ENCODE measurements at regions not wholly inside any gene's neighbourhood (a gene's known extent, or its start where the extent isn't known, plus 50 kb on each side); places are given as distances from the start of the nearest gene placed in this dataset.
"Not testable (repeated sequence)": the region's sequence is repeated elsewhere in the genome, so short reads cannot be mapped to it uniquely, and the experiment has no call there.

DNA sequence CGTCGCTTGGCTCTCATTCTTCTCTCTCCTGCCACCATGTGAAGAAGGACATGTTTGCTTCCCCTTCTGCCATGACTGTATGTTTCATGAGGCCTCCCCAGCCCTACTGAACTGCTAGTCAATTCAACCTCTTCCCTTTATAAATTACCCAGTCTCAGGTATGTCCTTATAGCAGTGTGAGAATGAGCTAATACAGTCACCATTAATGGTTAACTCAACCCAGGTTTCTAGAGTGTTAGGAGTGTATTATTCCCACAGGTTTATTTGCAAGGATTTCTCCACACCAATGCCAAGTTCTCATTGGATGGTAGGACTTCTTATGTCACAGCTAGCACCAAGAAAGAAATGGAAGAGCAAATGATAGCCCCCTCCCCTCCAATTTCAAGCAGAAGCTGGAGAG is 71.9 kb downstream of the DYNAP start:
- no peak for ATAC-seq (ENCODE audit: low read depth)
- H3K4me3 Mint-ChIP-seq, result no peak overlapping the region
- no peaks in the 10 kb centered on the region for H3K36me3 Mint-ChIP-seq (ENCODE audit: low read depth)
- POLR2A ChIA-PET, result no interaction called here
- DNase-seq, result no peak
- H3K4me1 Mint-ChIP-seq, result no peaks in the 10 kb centered on the region
- CTCF ChIA-PET, result no interaction called here
- H3K27ac Mint-ChIP-seq, result no peak overlapping the region
- peaks cover 6% of the 10 kb centered on the region for H3K9me3 Mint-ChIP-seq
- H3K27me3 Mint-ChIP-seq, result peaks cover 2% of the 10 kb centered on the region
- TF ChIP-seq, protein P1, sequence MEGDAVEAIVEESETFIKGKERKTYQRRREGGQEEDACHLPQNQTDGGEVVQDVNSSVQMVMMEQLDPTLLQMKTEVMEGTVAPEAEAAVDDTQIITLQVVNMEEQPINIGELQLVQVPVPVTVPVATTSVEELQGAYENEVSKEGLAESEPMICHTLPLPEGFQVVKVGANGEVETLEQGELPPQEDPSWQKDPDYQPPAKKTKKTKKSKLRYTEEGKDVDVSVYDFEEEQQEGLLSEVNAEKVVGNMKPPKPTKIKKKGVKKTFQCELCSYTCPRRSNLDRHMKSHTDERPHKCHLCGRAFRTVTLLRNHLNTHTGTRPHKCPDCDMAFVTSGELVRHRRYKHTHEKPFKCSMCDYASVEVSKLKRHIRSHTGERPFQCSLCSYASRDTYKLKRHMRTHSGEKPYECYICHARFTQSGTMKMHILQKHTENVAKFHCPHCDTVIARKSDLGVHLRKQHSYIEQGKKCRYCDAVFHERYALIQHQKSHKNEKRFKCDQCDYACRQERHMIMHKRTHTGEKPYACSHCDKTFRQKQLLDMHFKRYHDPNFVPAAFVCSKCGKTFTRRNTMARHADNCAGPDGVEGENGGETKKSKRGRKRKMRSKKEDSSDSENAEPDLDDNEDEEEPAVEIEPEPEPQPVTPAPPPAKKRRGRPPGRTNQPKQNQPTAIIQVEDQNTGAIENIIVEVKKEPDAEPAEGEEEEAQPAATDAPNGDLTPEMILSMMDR (IDR thresholded peaks at IDR 0.05), result no peak
- intact Hi-C loops (cut with micrococcal nuclease), result no loop called here

DNA sequence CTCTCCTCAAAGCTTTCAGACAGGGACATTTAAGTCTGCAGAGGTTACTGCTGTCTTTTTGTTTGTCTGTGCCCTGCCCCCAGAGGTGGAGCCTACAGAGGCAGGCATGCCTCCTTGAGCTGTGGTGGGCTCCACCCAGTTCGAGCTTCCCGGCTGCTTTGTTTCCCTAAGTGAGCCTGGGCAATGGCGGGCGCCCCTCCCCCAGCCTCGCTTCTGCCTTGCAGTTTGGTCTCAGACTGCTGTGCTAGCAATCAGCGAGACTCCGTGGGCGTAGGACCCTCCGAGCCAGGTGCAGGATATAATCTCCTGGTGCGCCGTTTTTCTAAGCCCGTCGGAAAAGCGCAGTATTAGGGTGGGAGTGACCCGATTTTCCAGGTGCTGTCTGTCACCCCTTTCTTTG is 78.7 kb downstream of the DYNAP start:
- H3K27me3 Mint-ChIP-seq; H3K9me3 Mint-ChIP-seq; H3K36me3 Mint-ChIP-seq (ENCODE audit: low read depth); H3K4me3 Mint-ChIP-seq; H3K27ac Mint-ChIP-seq; ATAC-seq (ENCODE audit: low read depth); H3K4me1 Mint-ChIP-seq; DNase-seq: not testable (repeated sequence)
- intact Hi-C loops (cut with micrococcal nuclease), result loop anchor here (2.0 kb wide), 2 partner anchors 111 to 761 kb away; no protein-coding TSS in a partner anchor
- ChIA-PET POLR2A (interaction anchor here (1.1 kb wide), 1 partner anchor 399 kb away, joined by 4 read pairs; no protein-coding TSS in a partner anchor), CTCF (interaction anchor here (1.4 to 1.8 kb wide), 2 partner anchors 14 to 1102 kb away, joined by 4 to 7 read pairs; no protein-coding TSS in a partner anchor)

DNA sequence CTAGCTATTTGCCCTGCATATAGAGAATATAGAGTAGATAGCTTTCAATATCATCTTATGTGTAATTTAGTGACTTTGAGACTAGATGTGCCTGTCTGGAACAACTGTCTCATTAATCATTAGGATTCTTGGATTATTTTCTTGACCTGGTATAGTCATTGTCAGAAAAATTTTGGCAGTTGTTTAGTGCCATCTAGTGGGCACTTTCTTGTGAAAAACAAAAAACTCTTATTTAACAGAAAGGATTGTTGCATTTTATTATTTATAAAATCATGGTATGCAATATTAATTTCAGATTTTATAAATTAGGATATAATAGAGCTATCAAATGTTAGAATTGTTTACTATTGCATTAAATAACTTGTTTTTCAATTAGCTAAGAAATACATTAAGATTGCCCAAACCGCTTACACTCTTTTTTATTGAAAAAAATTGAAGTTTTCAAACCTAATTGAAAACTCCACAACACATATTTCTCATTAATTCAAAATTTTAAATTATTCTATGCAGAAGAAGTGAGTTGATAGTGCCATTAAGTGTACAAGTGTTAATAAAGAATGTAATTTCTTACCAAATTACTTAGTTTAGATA is 80.3 kb downstream of the DYNAP start:
- Mint-ChIP-seq H3K4me3 (no peak overlapping the region), H3K27me3 (peaks cover 3% of the 10 kb centered on the region), H3K9me3 (no peaks in the 10 kb centered on the region), H3K36me3 (ENCODE audit: low read depth) (no peaks in the 10 kb centered on the region), H3K4me1 (no peaks in the 10 kb centered on the region), H3K27ac (no peak overlapping the region)
- ChIA-PET POLR2A (no interaction called here), CTCF (interaction anchor here (1.0 to 1.8 kb wide), 8 partner anchors 8 to 1104 kb away, joined by 3 to 7 read pairs (median 4); no protein-coding TSS in a partner anchor)
- TF ChIP-seq, protein P1 (IDR thresholded peaks at IDR 0.05), result no peak
- DNase-seq, result no peak
- no peak for ATAC-seq (ENCODE audit: low read depth)
- intact Hi-C loops (cut with micrococcal nuclease), result loop anchor here (1.0 to 2.0 kb wide), 6 partner anchors 113 to 1103 kb away; partner anchors contain the start of genes C18orf54 and STARD6

DNA sequence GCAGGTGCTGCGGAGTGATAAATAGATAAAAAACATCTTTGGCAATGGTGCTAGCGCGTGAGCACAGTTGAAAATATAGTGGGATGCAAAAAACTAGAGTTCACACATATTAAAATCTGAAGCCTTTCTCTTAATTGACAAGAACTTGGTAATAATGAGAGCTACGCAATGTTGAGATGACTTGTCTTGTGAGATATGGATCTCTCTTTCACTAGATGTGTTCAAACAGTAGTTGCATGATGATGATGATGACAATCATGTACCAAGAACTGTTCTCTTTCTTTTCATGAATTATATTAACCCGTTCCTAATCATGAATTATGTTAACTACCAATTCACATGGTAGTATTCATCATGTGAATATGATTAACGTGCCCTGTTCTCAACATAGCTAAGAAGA is 81.1 kb downstream of the DYNAP start:
- intact Hi-C loops (cut with micrococcal nuclease), result no loop called here
- Mint-ChIP-seq H3K9me3 (no peaks in the 10 kb centered on the region), H3K4me3 (no peak overlapping the region), H3K27ac (no peak overlapping the region), H3K4me1 (no peaks in the 10 kb centered on the region), H3K27me3 (peaks cover 3% of the 10 kb centered on the region), H3K36me3 (ENCODE audit: low read depth) (no peaks in the 10 kb centered on the region)
- ChIA-PET POLR2A (no interaction called here), CTCF (interaction anchor here (1.0 to 1.8 kb wide), 6 partner anchors 12 to 1103 kb away, joined by 3 to 5 read pairs (median 4); no protein-coding TSS in a partner anchor)
- DNase-seq (no peak), ATAC-seq (ENCODE audit: low read depth) (no peak)
- TF ChIP-seq, protein P1 (IDR thresholded peaks at IDR 0.05), result no peak

DNA sequence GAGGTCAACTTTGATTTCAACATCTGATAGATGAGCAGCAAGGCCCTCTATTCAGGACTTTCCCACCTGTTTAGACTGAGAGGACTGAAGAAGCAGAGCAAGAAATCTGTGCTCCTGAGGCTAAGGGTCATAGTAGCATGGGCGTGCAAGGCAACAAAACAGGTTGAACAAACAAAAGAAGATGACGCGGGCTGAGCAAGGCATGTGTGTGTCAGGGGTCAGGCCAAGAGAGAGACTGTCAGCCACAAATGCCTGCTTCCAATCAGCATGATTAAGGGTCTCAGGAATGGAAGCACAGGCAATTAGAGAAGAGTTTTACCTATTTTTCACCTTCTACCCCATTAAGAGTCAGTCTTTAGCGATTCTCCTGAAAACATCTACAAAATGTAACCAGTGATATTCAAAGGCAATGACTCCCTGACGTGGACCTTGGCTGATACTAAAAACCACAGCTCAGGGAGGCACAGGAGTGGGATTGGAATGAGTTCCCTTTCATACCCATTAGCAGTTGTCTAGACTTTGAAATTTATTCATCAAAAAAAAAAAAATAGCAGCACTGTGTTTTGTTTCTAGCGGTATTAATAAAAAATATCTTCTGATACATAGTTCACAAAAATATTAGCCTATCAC is 81.9 kb downstream of the DYNAP start:
- no peak for ATAC-seq (ENCODE audit: low read depth)
- H3K4me1 Mint-ChIP-seq, result no peaks in the 10 kb centered on the region
- H3K27ac Mint-ChIP-seq, result no peak overlapping the region
- no peak for DNase-seq
- ChIA-PET POLR2A (no interaction called here), CTCF (interaction anchor here (1.1 kb wide), 1 partner anchor 113 kb away, joined by 4 read pairs; no protein-coding TSS in a partner anchor)
- H3K9me3 Mint-ChIP-seq, result no peaks in the 10 kb centered on the region
- peaks cover 3% of the 10 kb centered on the region for H3K27me3 Mint-ChIP-seq
- no peaks in the 10 kb centered on the region for H3K36me3 Mint-ChIP-seq (ENCODE audit: low read depth)
- intact Hi-C loops (cut with micrococcal nuclease), result no loop called here
- TF ChIP-seq, protein P1 (IDR thresholded peaks at IDR 0.05), result no peak
- H3K4me3 Mint-ChIP-seq, result no peak overlapping the region

All from activated B cell treated with CpG ODN at 0.5 μM for 24 hours (primary cell).